ENCODE measurements at regions not wholly inside any gene's neighbourhood (a gene's known extent, or its start where the extent isn't known, plus 50 kb on each side); places are given as distances from the start of the nearest gene placed in this dataset.

- Histone ChIP-seq H3K4me3 (ENCODE audit: low read depth in 1 of 3, low read length in 3 of 3) (no peak overlapping the region), H3K9ac (ENCODE audit: low read depth in 1 of 2, low read length in 2 of 2) (no peak overlapping the region), H3K9me3 (ENCODE audit: control insufficient read depth in 4 of 4, low read length in 3 of 4) (no peaks in the 10 kb centered on the region), H3K4me1 (ENCODE audit: control insufficient read depth in 4 of 4, insufficient read depth in 4 of 4, low read length in 3 of 4) (peaks cover 0 to 3% (median 3%) of the 10 kb centered on the region in 4 donors), H3K27me3 (ENCODE audit: control insufficient read depth in 4 of 4, insufficient read depth in 4 of 4, low read length in 3 of 4) (no peaks in the 10 kb centered on the region), H3K36me3 (ENCODE audit: control insufficient read depth in 4 of 4, insufficient read depth in 3 of 4, low read depth in 1 of 4, low read length in 3 of 4) (no peaks in the 10 kb centered on the region), H3K27ac (ENCODE audit: low read depth in 1 of 2, low read length in 2 of 2) (no peak overlapping the region)
- no peak for DNase-seq (ENCODE audit: low spot score)
- WGBS, result 91% methylated on average over 1 of the region's 1 CpG
- TF ChIP-seq YY1 (IDR thresholded peaks at IDR 0.05), result no peak
- no peak for TF ChIP-seq RAD21 (IDR thresholded peaks at IDR 0.05)
- no peak for TF ChIP-seq RXRA (IDR thresholded peaks at IDR 0.05)
- TF ChIP-seq HNF4A (conservative IDR thresholded peaks at IDR 0.05), result no peak
- TF ChIP-seq GABPA (IDR thresholded peaks at IDR 0.05 in 1 of 2, conservative IDR thresholded peaks at IDR 0.05 in 1 of 2), result no peak
- TF ChIP-seq HNF4G (IDR thresholded peaks at IDR 0.05), result no peak
These were observed 84.1 kb upstream of the ABCC4 start for GRCh38 chr13:95385373-95385772.

GRCh38 chr13:95385798-95386197 lies 84.5 kb upstream of the ABCC4 start:
- no peak for DNase-seq (ENCODE audit: low spot score)
- H3K36me3 ChIP-seq (ENCODE audit: control insufficient read depth in 4 of 4, insufficient read depth in 3 of 4, low read depth in 1 of 4, low read length in 3 of 4), result no peaks in the 10 kb centered on the region
- no peaks in the 10 kb centered on the region for H3K27me3 ChIP-seq (ENCODE audit: control insufficient read depth in 4 of 4, insufficient read depth in 4 of 4, low read length in 3 of 4)
- no peak for TF ChIP-seq YY1 (IDR thresholded peaks at IDR 0.05)
- TF ChIP-seq HNF4A (conservative IDR thresholded peaks at IDR 0.05), result no peak
- no peak for TF ChIP-seq HNF4G (IDR thresholded peaks at IDR 0.05)
- H3K27ac ChIP-seq (ENCODE audit: low read depth in 1 of 2, low read length in 2 of 2), result no peak overlapping the region
- H3K4me3 ChIP-seq (ENCODE audit: low read depth in 1 of 3, low read length in 3 of 3), result no peak overlapping the region
- H3K9me3 ChIP-seq (ENCODE audit: control insufficient read depth in 4 of 4, low read length in 3 of 4), result no peaks in the 10 kb centered on the region
- 80% methylated on average over 1 of the region's 1 CpG for WGBS
- no peaks in the 10 kb centered on the region for H3K4me1 ChIP-seq (ENCODE audit: control insufficient read depth in 4 of 4, insufficient read depth in 4 of 4, low read length in 3 of 4)
- H3K9ac ChIP-seq (ENCODE audit: low read depth in 1 of 2, low read length in 2 of 2), result no peak overlapping the region

GRCh38 chr13:95386370-95386769 lies 85.1 kb upstream of the ABCC4 start:
- H3K9me3 ChIP-seq (ENCODE audit: control insufficient read depth in 4 of 4, low read length in 3 of 4), result no peaks in the 10 kb centered on the region
- H3K36me3 ChIP-seq (ENCODE audit: control insufficient read depth in 4 of 4, insufficient read depth in 3 of 4, low read depth in 1 of 4, low read length in 3 of 4), result no peaks in the 10 kb centered on the region
- H3K9ac ChIP-seq (ENCODE audit: low read depth in 1 of 2, low read length in 2 of 2), result no peak overlapping the region
- no peak overlapping the region for H3K27ac ChIP-seq (ENCODE audit: low read depth in 1 of 2, low read length in 2 of 2)
- no peak overlapping the region for H3K4me3 ChIP-seq (ENCODE audit: low read depth in 1 of 3, low read length in 3 of 3)
- no peaks in the 10 kb centered on the region for H3K4me1 ChIP-seq (ENCODE audit: control insufficient read depth in 4 of 4, insufficient read depth in 4 of 4, low read length in 3 of 4)
- WGBS, result 88% methylated on average over 4 of the region's 4 CpGs
- no peak for DNase-seq (ENCODE audit: low spot score)
- no peak for TF ChIP-seq HNF4G (IDR thresholded peaks at IDR 0.05)
- no peak for TF ChIP-seq YY1 (IDR thresholded peaks at IDR 0.05)
- no peak for TF ChIP-seq GABPA (IDR thresholded peaks at IDR 0.05 in 1 of 2, conservative IDR thresholded peaks at IDR 0.05 in 1 of 2)
- TF ChIP-seq MAX (IDR thresholded peaks at IDR 0.05), result no peak
- TF ChIP-seq ATF3 (IDR thresholded peaks at IDR 0.05), result no peak
- no peak for TF ChIP-seq EGR1 (IDR thresholded peaks at IDR 0.05; ENCODE audit: low read depth in 2 of 2)
- no peak for TF ChIP-seq FOXA2 (IDR thresholded peaks at IDR 0.05)
- TF ChIP-seq JUND (IDR thresholded peaks at IDR 0.05), result no peak
- TF ChIP-seq SP1 (IDR thresholded peaks at IDR 0.05), result no peak
- no peak for TF ChIP-seq CTCF (IDR thresholded peaks at IDR 0.05; ENCODE audit: low read depth, low read length, missing input control)
- H3K27me3 ChIP-seq (ENCODE audit: control insufficient read depth in 4 of 4, insufficient read depth in 4 of 4, low read length in 3 of 4), result no peaks in the 10 kb centered on the region

Data from liver (tissue), 8 donors.